C4-2B (cell line): ENCODE measurements at regions not wholly inside any gene's neighbourhood (a gene's known extent, or its start where the extent isn't known, plus 50 kb on each side); places are given as distances from the start of the nearest gene placed in this dataset.

ENCODE experiments used
- CTCF ChIP-seq: fragments of 450-650 bp; conservative IDR thresholded peaks from 2 replicates; pipeline ENCODE4 v1.5.1; 2017; ENCODE audit warnings: mild to moderate bottlenecking
- ZFX ChIP-seq: fragments of 450-650 bp; IDR thresholded peaks from 2 replicates; pipeline ENCODE4 v1.6.1; 2017

- TF ChIP-seq CTCF (no peak), ZFX (no peak)
These were observed 814.2 kb upstream of the SLC39A10 start for GRCh38 chr2:194842871-194843270.
